ENCODE measurements at regions not wholly inside any gene's neighbourhood (a gene's known extent, or its start where the extent isn't known, plus 50 kb on each side); places are given as distances from the start of the nearest gene placed in this dataset.

- Histone ChIP-seq H3K18ac (ENCODE audit: low read depth in 1 of 2, low read length in 2 of 2) (no peak overlapping the region), H3K14ac (ENCODE audit: low read length in 2 of 2) (no peak overlapping the region), H4K8ac (ENCODE audit: low read length) (no peak overlapping the region), H2BK120ac (ENCODE audit: low read depth, low read length) (no peak overlapping the region), H3K27ac (ENCODE audit: low read length, poor library complexity, severe bottlenecking) (no peak overlapping the region), H2BK15ac (ENCODE audit: low read depth, poor library complexity, severe bottlenecking) (no peak overlapping the region), H3K4me1 (ENCODE audit: control insufficient read depth, insufficient read depth, low read depth, low read length) (no peaks in the 10 kb centered on the region), H4K91ac (ENCODE audit: low read length) (no peak overlapping the region), H3K23ac (ENCODE audit: low read length in 2 of 2) (no peak overlapping the region), H2BK12ac (ENCODE audit: low read length in 2 of 2) (no peak overlapping the region), H3K4me3 (ENCODE audit: insufficient read depth in 1 of 2, low read depth in 1 of 2, low read length in 2 of 2) (no peak overlapping the region), H3K4me2 (ENCODE audit: low read length, poor library complexity, severe bottlenecking) (no peak overlapping the region), H3K9ac (ENCODE audit: low read length) (no peak overlapping the region), H2AFZ (ENCODE audit: low read depth, low read length) (no peak overlapping the region), H3K4ac (ENCODE audit: low read depth in 1 of 2, low read length in 2 of 2) (no peak overlapping the region), H3K27me3 (ENCODE audit: control insufficient read depth in 1 of 2, insufficient read depth in 1 of 2, low read length in 2 of 2) (peaks cover 0 to 3% of the 10 kb centered on the region in 2 experiments), H2AK5ac (ENCODE audit: low read length, severe bottlenecking) (no peak overlapping the region), H2BK5ac (ENCODE audit: low read depth, low read length, poor library complexity, severe bottlenecking) (no peak overlapping the region), H3K36me3 (ENCODE audit: control insufficient read depth in 1 of 2, insufficient read depth in 2 of 2, low read depth in 1 of 2, low read length in 2 of 2) (no peaks in the 10 kb centered on the region), H3K79me1 (replicated peaks; ENCODE audit: low read length, poor library complexity, severe bottlenecking) (no peaks in the 10 kb centered on the region), H3K9me3 (ENCODE audit: control insufficient read depth, low read length) (no peaks in the 10 kb centered on the region)
- DNase-seq: no peak
- WGBS: 100% methylated on average over 2 of the region's 2 CpGs
These were observed 87.8 kb downstream of the PMP22 start for GRCh38 chr17:15177343-15177742.

- Histone ChIP-seq H2BK5ac (ENCODE audit: low read depth, low read length, poor library complexity, severe bottlenecking) (no peak overlapping the region), H2AK5ac (ENCODE audit: low read length, severe bottlenecking) (no peak overlapping the region), H3K14ac (ENCODE audit: low read length in 2 of 2) (no peak overlapping the region), H3K9me3 (ENCODE audit: control insufficient read depth, low read length) (no peaks in the 10 kb centered on the region), H4K8ac (ENCODE audit: low read length) (no peak overlapping the region), H3K4me2 (ENCODE audit: low read length, poor library complexity, severe bottlenecking) (no peak overlapping the region), H2AFZ (ENCODE audit: low read depth, low read length) (no peak overlapping the region), H3K23ac (ENCODE audit: low read length in 2 of 2) (no peak overlapping the region), H2BK15ac (ENCODE audit: low read depth, poor library complexity, severe bottlenecking) (no peak overlapping the region), H3K27me3 (ENCODE audit: control insufficient read depth in 1 of 2, insufficient read depth in 1 of 2, low read length in 2 of 2) (peaks cover 0 to 3% of the 10 kb centered on the region in 2 experiments), H2BK120ac (ENCODE audit: low read depth, low read length) (no peak overlapping the region), H3K36me3 (ENCODE audit: control insufficient read depth in 1 of 2, insufficient read depth in 2 of 2, low read depth in 1 of 2, low read length in 2 of 2) (no peaks in the 10 kb centered on the region), H2BK12ac (ENCODE audit: low read length in 2 of 2) (no peak overlapping the region), H3K4ac (ENCODE audit: low read depth in 1 of 2, low read length in 2 of 2) (no peak overlapping the region), H3K18ac (ENCODE audit: low read depth in 1 of 2, low read length in 2 of 2) (no peak overlapping the region), H3K79me1 (replicated peaks; ENCODE audit: low read length, poor library complexity, severe bottlenecking) (no peaks in the 10 kb centered on the region), H3K27ac (ENCODE audit: low read length, poor library complexity, severe bottlenecking) (no peak overlapping the region), H4K91ac (ENCODE audit: low read length) (no peak overlapping the region), H3K4me3 (ENCODE audit: insufficient read depth in 1 of 2, low read depth in 1 of 2, low read length in 2 of 2) (no peak overlapping the region), H3K4me1 (ENCODE audit: control insufficient read depth, insufficient read depth, low read depth, low read length) (no peaks in the 10 kb centered on the region), H3K9ac (ENCODE audit: low read length) (no peak overlapping the region)
- WGBS: 83% methylated on average over 5 of the region's 7 CpGs
- no peak for DNase-seq
These were observed 89.8 kb downstream of the PMP22 start for GRCh38 chr17:15175356-15175755.

- no peaks in the 10 kb centered on the region for H3K4me1 ChIP-seq (ENCODE audit: control insufficient read depth, insufficient read depth, low read depth, low read length)
- H3K9ac ChIP-seq (ENCODE audit: low read length): peak overlapping the region; percentile 38
- H3K4me2 ChIP-seq (ENCODE audit: low read length, poor library complexity, severe bottlenecking): no peak overlapping the region
- 22% methylated on average over 9 of the region's 9 CpGs for WGBS
- H4K8ac ChIP-seq (ENCODE audit: low read length): no peak overlapping the region
- no peak overlapping the region for H4K91ac ChIP-seq (ENCODE audit: low read length)
- no peaks in the 10 kb centered on the region for H3K9me3 ChIP-seq (ENCODE audit: control insufficient read depth, low read length)
- H2AFZ ChIP-seq (ENCODE audit: low read depth, low read length): peak overlapping the region; percentile 74
- H3K36me3 ChIP-seq (ENCODE audit: control insufficient read depth in 1 of 2, insufficient read depth in 2 of 2, low read depth in 1 of 2, low read length in 2 of 2): no peaks in the 10 kb centered on the region
- H2BK5ac ChIP-seq (ENCODE audit: low read depth, low read length, poor library complexity, severe bottlenecking): no peak overlapping the region
- no peak overlapping the region for H3K4ac ChIP-seq (ENCODE audit: low read depth in 1 of 2, low read length in 2 of 2)
- no peaks in the 10 kb centered on the region for H3K27me3 ChIP-seq (ENCODE audit: control insufficient read depth in 1 of 2, insufficient read depth in 1 of 2, low read length in 2 of 2)
- no peak overlapping the region for H2BK120ac ChIP-seq (ENCODE audit: low read depth, low read length)
- peak; percentile 75 for DNase-seq
- H2BK15ac ChIP-seq (ENCODE audit: low read depth, poor library complexity, severe bottlenecking): no peak overlapping the region
- H3K4me3 ChIP-seq (ENCODE audit: insufficient read depth in 1 of 2, low read depth in 1 of 2, low read length in 2 of 2): no peak overlapping the region
- H3K23ac ChIP-seq (ENCODE audit: low read length in 2 of 2): no peak overlapping the region
- H2AK5ac ChIP-seq (ENCODE audit: low read length, severe bottlenecking): no peak overlapping the region
- H3K18ac ChIP-seq (ENCODE audit: low read depth in 1 of 2, low read length in 2 of 2): no peak overlapping the region
- H3K14ac ChIP-seq (ENCODE audit: low read length in 2 of 2): no peak overlapping the region
- peak overlapping the region in 1 of 2 experiments; percentile 47 for H2BK12ac ChIP-seq (ENCODE audit: low read length in 2 of 2)
- no peaks in the 10 kb centered on the region for H3K79me1 ChIP-seq (replicated peaks; ENCODE audit: low read length, poor library complexity, severe bottlenecking)
- no peak overlapping the region for H3K27ac ChIP-seq (ENCODE audit: low read length, poor library complexity, severe bottlenecking)
These were observed 93.7 kb downstream of the PMP22 start for GRCh38 chr17:15171167-15172047.

- H3K18ac ChIP-seq (ENCODE audit: low read depth in 1 of 2, low read length in 2 of 2): no peak overlapping the region
- no peak overlapping the region for H2AK5ac ChIP-seq (ENCODE audit: low read length, severe bottlenecking)
- H2AFZ ChIP-seq (ENCODE audit: low read depth, low read length): no peak overlapping the region
- H3K79me1 ChIP-seq (replicated peaks; ENCODE audit: low read length, poor library complexity, severe bottlenecking): no peaks in the 10 kb centered on the region
- no peak overlapping the region for H2BK12ac ChIP-seq (ENCODE audit: low read length in 2 of 2)
- no peak overlapping the region for H3K4ac ChIP-seq (ENCODE audit: low read depth in 1 of 2, low read length in 2 of 2)
- DNase-seq: peak; percentile 65
- no peaks in the 10 kb centered on the region for H3K9me3 ChIP-seq (ENCODE audit: control insufficient read depth, low read length)
- no peak overlapping the region for H3K9ac ChIP-seq (ENCODE audit: low read length)
- no peaks in the 10 kb centered on the region for H3K27me3 ChIP-seq (ENCODE audit: control insufficient read depth in 1 of 2, insufficient read depth in 1 of 2, low read length in 2 of 2)
- H2BK5ac ChIP-seq (ENCODE audit: low read depth, low read length, poor library complexity, severe bottlenecking): no peak overlapping the region
- H3K14ac ChIP-seq (ENCODE audit: low read length in 2 of 2): no peak overlapping the region
- no peak overlapping the region for H2BK120ac ChIP-seq (ENCODE audit: low read depth, low read length)
- no peak overlapping the region for H4K8ac ChIP-seq (ENCODE audit: low read length)
- no peaks in the 10 kb centered on the region for H3K36me3 ChIP-seq (ENCODE audit: control insufficient read depth in 1 of 2, insufficient read depth in 2 of 2, low read depth in 1 of 2, low read length in 2 of 2)
- H3K4me3 ChIP-seq (ENCODE audit: insufficient read depth in 1 of 2, low read depth in 1 of 2, low read length in 2 of 2): no peak overlapping the region
- H4K91ac ChIP-seq (ENCODE audit: low read length): no peak overlapping the region
- 16% methylated on average over 2 of the region's 2 CpGs for WGBS
- H3K27ac ChIP-seq (ENCODE audit: low read length, poor library complexity, severe bottlenecking): no peak overlapping the region
- no peak overlapping the region for H3K4me2 ChIP-seq (ENCODE audit: low read length, poor library complexity, severe bottlenecking)
- H3K23ac ChIP-seq (ENCODE audit: low read length in 2 of 2): no peak overlapping the region
- no peak overlapping the region for H2BK15ac ChIP-seq (ENCODE audit: low read depth, poor library complexity, severe bottlenecking)
- H3K4me1 ChIP-seq (ENCODE audit: control insufficient read depth, insufficient read depth, low read depth, low read length): no peaks in the 10 kb centered on the region
These were observed 95.5 kb downstream of the PMP22 start for GRCh38 chr17:15169676-15170075.
